ENCODE measurements at regions not wholly inside any gene's neighbourhood (a gene's known extent, or its start where the extent isn't known, plus 50 kb on each side); places are given as distances from the start of the nearest gene placed in this dataset.

- FAIRE-seq, result no peak
Observed at GRCh38 chr5:15447209-15447608, 52.8 kb upstream of the FBXL7 start.

GRCh38 chr5:15446552-15446951 lies 53.4 kb upstream of the FBXL7 start:
- no peak for FAIRE-seq

More at GRCh38 chr5:15447209-15447608, 52.8 kb upstream of the FBXL7 start:
- no peak for DNase-seq (ENCODE audit: insufficient read length, low spot score)

DNA sequence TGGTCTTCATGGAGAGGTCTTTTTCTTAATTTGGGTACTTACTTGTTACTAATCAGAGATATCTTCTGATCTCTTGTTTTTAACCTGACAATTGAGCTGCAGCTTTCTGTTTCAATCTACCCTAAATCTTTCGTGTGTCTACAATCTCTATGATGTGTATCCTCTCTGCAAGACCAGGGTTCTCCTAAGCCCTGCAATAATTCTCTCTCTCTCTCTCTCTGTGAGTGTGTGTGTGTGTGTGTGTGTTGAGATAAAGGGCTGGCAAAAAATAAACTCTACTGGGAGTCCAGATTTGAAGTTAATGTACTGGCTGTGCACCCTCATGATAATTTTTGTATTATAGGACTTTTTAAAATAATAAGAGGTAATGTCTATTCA lies 57.8 kb upstream of the FBXL7 start:
- FAIRE-seq, result no peak
- no peak for DNase-seq (ENCODE audit: insufficient read length, low spot score)

More at GRCh38 chr5:15446552-15446951, 53.4 kb upstream of the FBXL7 start:
- no peak for DNase-seq (ENCODE audit: insufficient read length, low spot score)

DNA sequence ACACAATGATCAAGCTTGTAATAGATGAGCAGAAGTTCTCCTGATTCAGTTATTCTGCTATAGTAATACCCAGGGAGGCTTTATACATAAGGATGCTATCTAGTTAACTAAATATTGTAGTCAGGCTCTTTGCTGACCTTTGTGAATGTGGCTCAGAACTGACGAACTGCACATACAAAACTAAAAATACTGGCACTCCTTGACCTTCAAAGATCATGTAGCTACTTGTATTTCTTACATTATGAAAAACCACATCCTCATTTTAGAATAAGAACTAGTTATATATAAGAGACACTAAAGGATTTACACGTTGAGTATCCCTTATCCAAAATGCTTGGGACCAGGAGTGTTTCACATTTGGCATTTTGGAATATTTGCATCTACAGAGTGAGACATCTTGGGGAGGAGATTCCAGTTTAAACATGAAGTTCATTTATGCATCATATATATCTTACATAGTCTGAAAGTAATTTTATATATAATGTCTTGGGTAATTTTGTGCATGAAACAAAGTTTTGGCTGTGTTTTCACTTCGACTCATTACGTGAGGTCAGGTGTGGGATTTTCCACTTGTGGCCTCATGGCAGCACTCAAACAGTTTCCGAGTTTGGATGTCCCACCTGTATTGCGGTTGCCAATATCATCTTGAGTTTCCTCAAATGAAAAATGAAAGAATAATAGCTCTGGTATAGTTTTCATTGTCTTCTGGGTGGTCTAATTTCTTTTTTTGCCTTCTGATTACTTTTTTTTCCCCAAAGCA lies 58.4 kb upstream of the FBXL7 start:
- no peak for FAIRE-seq
- DNase-seq (ENCODE audit: insufficient read length, low spot score), result no peak

GRCh38 chr5:15440434-15440833 lies 59.5 kb upstream of the FBXL7 start:
- DNase-seq (ENCODE audit: insufficient read length, low spot score) (no peak), FAIRE-seq (no peak)

GRCh38 chr5:15439801-15440200 lies 60.2 kb upstream of the FBXL7 start:
- DNase-seq (ENCODE audit: insufficient read length, low spot score), result no peak
- FAIRE-seq, result no peak

DNA sequence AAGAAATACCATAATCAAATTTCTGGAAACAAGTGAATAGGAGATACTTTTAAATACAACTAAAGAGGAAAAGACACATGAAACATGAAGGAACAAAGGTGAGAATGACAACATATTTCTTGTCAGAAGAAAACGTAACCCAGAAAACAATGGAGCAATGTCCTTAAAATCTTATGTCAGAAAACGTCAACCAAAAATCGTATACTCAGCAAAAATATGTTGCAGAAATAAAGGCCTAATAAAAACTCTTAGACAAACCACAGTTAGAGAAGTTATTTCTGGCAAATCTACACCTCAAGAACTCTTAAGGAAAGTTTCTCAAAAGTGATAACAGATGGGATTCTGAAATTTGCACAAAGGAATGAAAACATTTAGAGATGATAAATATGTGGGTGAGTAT lies 66.3 kb upstream of the FBXL7 start:
- no peak for DNase-seq (ENCODE audit: insufficient read length, low spot score)
- no peak for FAIRE-seq

GRCh38 chr5:15431923-15432322 lies 68.1 kb upstream of the FBXL7 start:
- DNase-seq (ENCODE audit: insufficient read length, low spot score), result no peak
- FAIRE-seq, result no peak

DNA sequence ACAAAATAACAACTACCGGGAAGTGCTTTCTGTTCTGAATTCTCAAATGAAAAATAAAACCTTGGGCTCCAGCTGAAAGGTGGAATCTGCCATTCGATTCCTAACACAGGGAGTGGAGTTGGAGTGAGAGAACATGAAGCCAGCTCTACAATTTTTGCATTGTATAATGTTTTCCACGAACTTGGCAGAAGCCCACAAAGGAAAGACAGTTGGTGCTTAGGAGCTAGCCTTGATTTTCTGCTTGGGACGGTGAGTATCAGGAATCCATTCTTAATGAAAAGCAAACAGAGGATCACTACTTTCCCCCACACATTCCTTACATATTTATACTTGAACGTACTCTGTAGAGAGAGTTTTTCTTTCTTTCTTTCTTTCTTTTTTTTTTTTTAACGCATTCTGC lies 74.2 kb upstream of the FBXL7 start:
- DNase-seq (ENCODE audit: insufficient read length, low spot score) (no peak), FAIRE-seq (no peak)

- no peak for FAIRE-seq
- no peak for DNase-seq (ENCODE audit: insufficient read length, low spot score)
Observed at GRCh38 chr5:15424769-15425168, 75.2 kb upstream of the FBXL7 start.

GRCh38 chr5:15421921-15422412 lies 78.0 kb upstream of the FBXL7 start:
- no peak for FAIRE-seq
- no peak for DNase-seq (ENCODE audit: insufficient read length, low spot score)

- FAIRE-seq, result no peak
Observed at GRCh38 chr5:15421381-15421780, 78.6 kb upstream of the FBXL7 start.

DNA sequence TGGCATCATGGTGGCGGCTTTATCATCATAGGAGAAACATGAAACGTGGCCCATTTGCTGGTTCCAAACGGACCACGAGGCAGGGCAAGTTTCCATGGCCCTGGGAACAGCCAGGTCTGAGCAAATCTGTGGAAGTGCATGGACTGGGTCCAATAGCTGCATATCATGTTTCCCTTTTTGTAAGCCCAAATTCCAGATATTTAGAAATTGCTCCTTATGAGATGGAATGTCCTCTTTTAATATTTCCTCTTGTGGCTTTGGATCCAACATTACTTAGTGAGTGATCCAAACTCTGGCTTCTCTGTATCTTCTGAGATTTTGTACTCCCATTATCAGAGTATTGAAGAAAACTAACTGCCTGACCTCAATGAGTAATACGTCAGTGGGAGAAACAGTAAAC lies 79.8 kb upstream of the FBXL7 start:
- FAIRE-seq, result no peak
- DNase-seq (ENCODE audit: insufficient read length, low spot score), result no peak

More at GRCh38 chr5:15421381-15421780, 78.6 kb upstream of the FBXL7 start:
- DNase-seq (ENCODE audit: insufficient read length, low spot score), result no peak

DNA sequence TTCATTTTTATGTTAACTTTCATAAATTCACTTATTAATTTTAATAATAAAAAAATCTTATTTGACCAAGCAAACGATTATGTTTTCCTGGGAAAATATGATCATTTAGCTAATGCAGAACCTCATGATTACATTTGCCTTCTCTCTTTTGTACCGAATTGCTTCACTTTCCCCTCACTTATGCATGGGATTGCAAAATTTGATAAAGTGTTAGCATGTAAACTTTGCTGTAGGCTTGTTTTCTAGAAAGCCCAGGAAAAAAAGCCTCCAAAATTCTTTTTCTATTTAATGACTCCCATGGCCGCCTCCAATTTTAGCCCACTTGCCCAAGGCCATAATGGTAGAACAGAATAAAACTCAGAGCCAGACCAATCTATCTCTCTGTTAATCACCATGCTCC lies 82.8 kb upstream of the FBXL7 start:
- FAIRE-seq (no peak), DNase-seq (ENCODE audit: insufficient read length, low spot score) (no peak)

DNA sequence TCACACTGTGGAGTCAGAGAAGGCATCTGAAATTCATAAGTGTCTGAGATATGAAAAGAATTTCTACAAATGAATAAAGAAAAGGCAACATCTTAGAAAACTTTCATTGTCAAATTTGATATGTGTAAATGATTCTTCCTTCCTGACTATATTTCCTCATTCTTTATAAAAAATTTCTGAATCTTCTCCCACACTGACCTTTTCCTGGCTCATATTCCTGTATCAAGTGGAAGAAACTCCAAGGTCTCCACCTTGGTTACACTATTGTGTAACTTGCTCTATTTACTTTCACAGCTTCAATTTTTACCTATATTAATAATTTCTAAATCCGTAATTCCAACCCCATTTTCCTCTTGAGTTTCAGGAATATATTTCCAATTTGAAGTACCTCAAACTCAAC lies 93.5 kb upstream of the FBXL7 start:
- DNase-seq (ENCODE audit: insufficient read length, low spot score), result no peak
- FAIRE-seq, result no peak

GRCh38 chr5:15393146-15393545 lies 106.8 kb upstream of the FBXL7 start:
- FAIRE-seq, result no peak
- no peak for DNase-seq (ENCODE audit: insufficient read length, low spot score)

- FAIRE-seq (no peak), DNase-seq (ENCODE audit: insufficient read length, low spot score) (no peak)
Observed at GRCh38 chr5:15391704-15392397, 108.1 kb upstream of the FBXL7 start.

GRCh38 chr5:15388866-15389265 lies 111.1 kb upstream of the FBXL7 start:
- no peak for DNase-seq (ENCODE audit: insufficient read length, low spot score)
- FAIRE-seq, result no peak

- no peak for DNase-seq (ENCODE audit: insufficient read length, low spot score)
- no peak for FAIRE-seq
Observed at GRCh38 chr5:15387931-15388524, 112.0 kb upstream of the FBXL7 start.

GRCh38 chr5:15386122-15386521 lies 113.9 kb upstream of the FBXL7 start:
- FAIRE-seq (no peak), DNase-seq (ENCODE audit: insufficient read length, low spot score) (no peak)

GRCh38 chr5:15385553-15385952 lies 114.4 kb upstream of the FBXL7 start:
- FAIRE-seq (no peak), DNase-seq (ENCODE audit: insufficient read length, low spot score) (no peak)

- DNase-seq (ENCODE audit: insufficient read length, low spot score) (no peak), FAIRE-seq (no peak)
Observed at GRCh38 chr5:15385037-15385436, 114.9 kb upstream of the FBXL7 start.
